Panc1 (cell line): ENCODE measurements at regions not wholly inside any gene's neighbourhood (a gene's known extent, or its start where the extent isn't known, plus 50 kb on each side); places are given as distances from the start of the nearest gene placed in this dataset.
"Not testable (repeated sequence)": the region's sequence is repeated elsewhere in the genome, so short reads cannot be mapped to it uniquely, and the experiment has no call there.

Source experiments
- POLR2AphosphoS5 ChIP-seq: IDR thresholded peaks from 2 replicates; pipeline ENCODE4 v1.6.1; 2012; ENCODE audit warnings: mild to moderate bottlenecking, low read depth, low read length, moderate library complexity
- TCF7L2 ChIP-seq: IDR thresholded peaks from 2 replicates; pipeline ENCODE4 v1.6.1; 2011; ENCODE audit warnings: mild to moderate bottlenecking, low read depth, low read length, inconsistent platforms
- TF ChIP-seq, protein P1 (sequence below): fragments of 450-650 bp; IDR thresholded peaks from 2 replicates; pipeline ENCODE4 v1.5.1; 2017; ENCODE audit warnings: mild to moderate bottlenecking

DNA sequence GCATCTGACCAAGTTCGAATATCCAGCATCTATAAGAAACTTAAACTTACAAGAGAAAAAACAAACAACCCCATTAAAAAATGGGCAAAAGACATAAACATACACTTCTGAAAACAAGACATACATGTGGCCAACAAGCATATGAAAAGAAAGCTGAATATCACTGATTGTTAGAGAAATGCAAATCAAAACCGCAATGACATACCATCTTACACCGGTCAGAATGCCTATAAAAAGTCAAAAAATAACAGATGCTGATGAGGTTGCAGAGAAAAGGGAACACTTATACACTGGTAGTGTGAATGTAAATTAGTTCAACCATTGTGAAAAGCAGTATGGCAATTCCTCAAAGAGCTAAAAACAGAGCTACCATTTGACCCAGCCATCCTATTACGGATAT, 166.0 kb downstream of the RRAGB start:
- TF ChIP-seq POLR2AphosphoS5, TCF7L2: not testable (repeated sequence)
- TF ChIP-seq, protein P1, sequence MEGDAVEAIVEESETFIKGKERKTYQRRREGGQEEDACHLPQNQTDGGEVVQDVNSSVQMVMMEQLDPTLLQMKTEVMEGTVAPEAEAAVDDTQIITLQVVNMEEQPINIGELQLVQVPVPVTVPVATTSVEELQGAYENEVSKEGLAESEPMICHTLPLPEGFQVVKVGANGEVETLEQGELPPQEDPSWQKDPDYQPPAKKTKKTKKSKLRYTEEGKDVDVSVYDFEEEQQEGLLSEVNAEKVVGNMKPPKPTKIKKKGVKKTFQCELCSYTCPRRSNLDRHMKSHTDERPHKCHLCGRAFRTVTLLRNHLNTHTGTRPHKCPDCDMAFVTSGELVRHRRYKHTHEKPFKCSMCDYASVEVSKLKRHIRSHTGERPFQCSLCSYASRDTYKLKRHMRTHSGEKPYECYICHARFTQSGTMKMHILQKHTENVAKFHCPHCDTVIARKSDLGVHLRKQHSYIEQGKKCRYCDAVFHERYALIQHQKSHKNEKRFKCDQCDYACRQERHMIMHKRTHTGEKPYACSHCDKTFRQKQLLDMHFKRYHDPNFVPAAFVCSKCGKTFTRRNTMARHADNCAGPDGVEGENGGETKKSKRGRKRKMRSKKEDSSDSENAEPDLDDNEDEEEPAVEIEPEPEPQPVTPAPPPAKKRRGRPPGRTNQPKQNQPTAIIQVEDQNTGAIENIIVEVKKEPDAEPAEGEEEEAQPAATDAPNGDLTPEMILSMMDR = not testable (repeated sequence)
